SK-N-SH (cell line): ENCODE measurements at regions not wholly inside any gene's neighbourhood (a gene's known extent, or its start where the extent isn't known, plus 50 kb on each side); places are given as distances from the start of the nearest gene placed in this dataset.

Experiments
- CTCF ChIA-PET: fragments of 300-600, 350-600 bp; formaldehyde crosslinking; extraction: SDS; loops from one replicate; lab custom pipeline; 2021; lab: Yijun Ruan, JAX
- POLR2A ChIA-PET: fragments of 350-600 bp; sonication (Branson Sonifier 250); formaldehyde crosslinking; extraction: SDS; loops from one replicate; lab custom pipeline; 2020; ENCODE audit warnings: antibody characterized with exemption, inconsistent platforms; lab: Yijun Ruan, JAX
- DNase-seq: peaks from one replicate; pipeline ENCODE4 v3.0.0; 2012
- H2AFZ ChIP-seq: fragments of 200-600 bp; sonication (generic); 2 replicates; pipeline ENCODE4 v1.8.1; 2016; ENCODE audit warnings: antibody characterized with exemption, mild to moderate bottlenecking, low read depth
- H3F3A ChIP-seq: fragments of 200-600 bp; sonication (generic); replicated peaks from 2 replicates; pipeline ENCODE3; 2016; ENCODE audit warnings: antibody characterized with exemption, mild to moderate bottlenecking; ENCODE audit not compliant: insufficient read depth
- H3K27ac ChIP-seq, 2 experiments: fragments of 200-500 bp in 1 of 2; fragments of 200-600 bp in 1 of 2; sonication (Bioruptor generic) in 1 of 2; sonication (generic), shearing (Covaris generic) in 1 of 2; 2 replicates each; pipeline versions ENCODE4 v1.5.1 to v1.6.1; 2014 to 2016; ENCODE audit warnings: low read depth in 2 of 2, inconsistent platforms in 1 of 2, low read length in 1 of 2, mild to moderate bottlenecking in 1 of 2, mixed read lengths in 1 of 2
- H3K27me3 ChIP-seq: fragments of 200-600 bp; sonication (generic), shearing (Covaris generic); 2 replicates; pipeline ENCODE4 v1.6.1; 2016; ENCODE audit warnings: mixed run types; ENCODE audit not compliant: insufficient read depth
- H3K36me3 ChIP-seq, 2 experiments: fragments of 200-500 bp in 1 of 2; fragments of 200-600 bp in 1 of 2; sonication (Bioruptor generic) in 1 of 2; sonication (generic) in 1 of 2; replicated peaks in 1 of 2; 2 replicates each; pipeline versions ENCODE3 to v1.5.1; 2014 to 2016; ENCODE audit warnings: low read length in 1 of 2, mild to moderate bottlenecking in 1 of 2; ENCODE audit not compliant: insufficient read depth in 2 of 2, control insufficient read depth in 1 of 2
- H3K4me1 ChIP-seq, 2 experiments: fragments of 200-500 bp in 1 of 2; fragments of 200-600 bp in 1 of 2; sonication (Bioruptor generic) in 1 of 2; sonication (generic), shearing (Covaris generic) in 1 of 2; 2 replicates each; pipeline versions ENCODE4 v1.5.1 to v1.6.1; 2014 to 2016; ENCODE audit warnings: low read depth in 1 of 2, low read length in 1 of 2, mixed run types in 1 of 2; ENCODE audit not compliant: insufficient read depth in 2 of 2, control insufficient read depth in 1 of 2
- H3K4me2 ChIP-seq: fragments of 200-600 bp; sonication (generic), shearing (Covaris generic); 2 replicates; pipeline ENCODE4 v1.6.1; 2017; ENCODE audit warnings: mixed run types
- H3K4me3 ChIP-seq, 2 experiments: fragments of 200-500 bp in 1 of 2; fragments of 200-600 bp in 1 of 2; sonication (Bioruptor generic) in 1 of 2; sonication (generic), shearing (Covaris generic) in 1 of 2; 2 replicates each; pipeline versions ENCODE4 v1.5.1 to v1.8.1; 2014 to 2016; ENCODE audit warnings: low read depth in 2 of 2, inconsistent platforms in 1 of 2, low read length in 1 of 2, mild to moderate bottlenecking in 1 of 2, mixed read lengths in 1 of 2, moderate library complexity in 1 of 2
- H3K79me2 ChIP-seq: fragments of 200-600 bp; sonication (generic); 2 replicates; pipeline ENCODE4 v1.8.1; 2017; ENCODE audit warnings: mild to moderate bottlenecking; ENCODE audit not compliant: insufficient read depth
- H3K9ac ChIP-seq: fragments of 200-600 bp; sonication (generic); 2 replicates; pipeline ENCODE4 v1.6.1; 2017; ENCODE audit warnings: mixed run types
- H3K9me2 ChIP-seq: fragments of 200-600 bp; sonication (generic); 2 replicates; pipeline ENCODE4 v1.6.1; 2017; ENCODE audit warnings: mixed run types
- H3K9me3 ChIP-seq: fragments of 200-600 bp; sonication (generic); 2 replicates; pipeline ENCODE4 v1.6.1; 2017; ENCODE audit warnings: mixed run types, mild to moderate bottlenecking, moderate library complexity
- H4K20me1 ChIP-seq: fragments of 200-600 bp; sonication (generic); 2 replicates; pipeline ENCODE4 v1.6.1; 2017; ENCODE audit warnings: mild to moderate bottlenecking, mixed run types; ENCODE audit not compliant: insufficient read depth
- FOXJ3 ChIP-seq: sonication (generic); formaldehyde crosslinking; IDR thresholded peaks from 2 replicates; pipeline ENCODE4 v1.5.1; 2020; ENCODE audit warnings: mild to moderate bottlenecking, missing genetic modification reagents
- FOXM1 ChIP-seq: IDR thresholded peaks from 2 replicates; pipeline ENCODE4 v1.4.0; 2012; ENCODE audit warnings: low read depth, mild to moderate bottlenecking
- GABPA ChIP-seq: IDR thresholded peaks from 2 replicates; pipeline ENCODE4 v1.4.0; 2012; ENCODE audit warnings: low read depth, mild to moderate bottlenecking
- GATA2 ChIP-seq: sonication (generic); formaldehyde crosslinking; IDR thresholded peaks from 2 replicates; pipeline ENCODE4 v1.5.0; 2020; ENCODE audit warnings: mild to moderate bottlenecking, missing genetic modification reagents
- IRF3 ChIP-seq: fragments of 150-350 bp; IDR thresholded peaks from 2 replicates; pipeline ENCODE4 v1.6.1; 2016; ENCODE audit warnings: mild to moderate bottlenecking, low read depth, low read length
- MAX ChIP-seq: IDR thresholded peaks from 2 replicates; pipeline ENCODE4 v1.4.0; 2012; ENCODE audit warnings: low read depth
- MXI1 ChIP-seq: IDR thresholded peaks from 2 replicates; pipeline ENCODE4 v1.6.1; 2012; ENCODE audit warnings: mild to moderate bottlenecking, low read depth, low read length, improper control_type of control experiment
- RAD21 ChIP-seq: IDR thresholded peaks from 2 replicates; pipeline ENCODE4 v1.6.1; 2012; ENCODE audit warnings: mild to moderate bottlenecking, low read length
- RCOR1 ChIP-seq: fragments of 150-350 bp; IDR thresholded peaks from 2 replicates; pipeline ENCODE4 v1.6.1; 2017; ENCODE audit warnings: antibody characterized with exemption, low read length
- REST ChIP-seq: IDR thresholded peaks from 2 replicates; pipeline ENCODE4 v1.6.1; 2012; ENCODE audit warnings: mild to moderate bottlenecking, low read depth, low read length, moderate library complexity
- RFX5 ChIP-seq: IDR thresholded peaks from 2 replicates; pipeline ENCODE4 v1.6.1; 2012; ENCODE audit warnings: mild to moderate bottlenecking, improper control_type of control experiment, low read length
- RXRA ChIP-seq: IDR thresholded peaks from 2 replicates; pipeline ENCODE4 v1.4.0; 2012; ENCODE audit warnings: low read depth, mild to moderate bottlenecking, borderline replicate concordance
- SIN3A ChIP-seq: IDR thresholded peaks from 2 replicates; pipeline ENCODE4 v1.6.1; 2012; ENCODE audit warnings: low read depth, mild to moderate bottlenecking, low read length, moderate library complexity, borderline replicate concordance
- SMC3 ChIP-seq: IDR thresholded peaks from 2 replicates; pipeline ENCODE4 v1.6.1; 2012; ENCODE audit warnings: low read depth, low read length, improper control_type of control experiment
- TAF1 ChIP-seq: IDR thresholded peaks from 2 replicates; pipeline ENCODE4 v1.6.1; 2012; ENCODE audit warnings: low read depth, mild to moderate bottlenecking, low read length, moderate library complexity, borderline replicate concordance
- TEAD4 ChIP-seq: IDR thresholded peaks from 2 replicates; pipeline ENCODE4 v1.4.0; 2012; ENCODE audit warnings: mild to moderate bottlenecking, borderline replicate concordance; ENCODE audit not compliant: insufficient read depth
- USF2 ChIP-seq: fragments of 150-350 bp; IDR thresholded peaks from 2 replicates; pipeline ENCODE4 v1.6.1; 2017; ENCODE audit warnings: antibody characterized with exemption, low read length, low read depth, borderline replicate concordance
- WGBS: methylation state at CpG from one replicate; pipeline ENCODE4 v1.1.6; 2017; ENCODE audit warnings: low lambda C conversion rate; 5-methylcytosine and 5-hydroxymethylcytosine counted together

- no peak overlapping the region for H3K4me2 ChIP-seq
- 0% methylated on average over 1 of the region's 1 CpG for WGBS
Observed at GRCh38 chr3:63739474-63739873, 79.6 kb upstream of the C3orf49 start.

More at GRCh38 chr3:63739474-63739873, 79.6 kb upstream of the C3orf49 start:
- H3F3A ChIP-seq = no peaks in the 10 kb centered on the region
- H3K4me1 ChIP-seq = no peaks in the 10 kb centered on the region
- H3K9me2 ChIP-seq = no peaks in the 10 kb centered on the region
- no peak overlapping the region for H3K9ac ChIP-seq
- TF ChIP-seq TEAD4 (no peak), FOXM1 (no peak), GATA2 (no peak), REST (no peak), RAD21 (no peak), RXRA (no peak), USF2 (no peak), RFX5 (no peak), MAX (no peak), SIN3A (no peak), RCOR1 (no peak), GABPA (no peak), SMC3 (no peak), FOXJ3 (CRISPR knock-in tag) (no peak), TAF1 (no peak), IRF3 (no peak), MXI1 (no peak)
- H2AFZ ChIP-seq = no peak overlapping the region
- H4K20me1 ChIP-seq = no peaks in the 10 kb centered on the region
- H3K4me3 ChIP-seq = no peak overlapping the region
- DNase-seq = no peak
- no peaks in the 10 kb centered on the region for H3K27me3 ChIP-seq
- POLR2A ChIA-PET = no interaction called here
- no peaks in the 10 kb centered on the region for H3K79me2 ChIP-seq
- H3K36me3 ChIP-seq = no peaks in the 10 kb centered on the region
- CTCF ChIA-PET = no interaction called here
- no peak overlapping the region for H3K27ac ChIP-seq
- no peaks in the 10 kb centered on the region for H3K9me3 ChIP-seq
